ENCODE measurements at regions not wholly inside any gene's neighbourhood (a gene's known extent, or its start where the extent isn't known, plus 50 kb on each side); places are given as distances from the start of the nearest gene placed in this dataset.

DNA sequence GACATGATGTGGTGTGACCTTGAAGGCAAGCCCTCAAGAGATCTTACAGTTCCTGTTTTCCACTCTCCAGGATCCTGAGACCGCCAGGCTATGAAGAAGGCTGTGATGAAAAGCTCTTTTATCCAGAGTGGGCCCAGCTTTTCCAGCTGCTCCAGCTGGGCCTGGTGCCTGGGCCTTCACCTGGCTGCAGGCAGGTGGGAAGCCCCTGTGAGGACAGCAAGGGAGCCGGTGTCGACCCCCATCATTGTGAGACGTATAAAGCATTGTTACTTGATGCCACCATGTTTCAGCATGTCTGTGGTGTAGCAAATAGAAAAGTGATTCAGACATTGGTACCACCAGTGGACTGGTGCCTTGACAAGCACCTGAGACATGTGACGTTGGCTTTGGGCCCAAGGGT lies 190.2 kb downstream of the KIF26A start:
- H3K36me3 Mint-ChIP-seq = peaks cover 8% of the 10 kb centered on the region
- Histone ChIP-seq H3K4me1 (ENCODE audit: control insufficient read depth, insufficient read depth, low read length) (no peaks in the 10 kb centered on the region), H3K4me3 (ENCODE audit: low read length) (no peak overlapping the region), H3K27ac (ENCODE audit: low read length) (no peak overlapping the region), H3K9me3 (ENCODE audit: control insufficient read depth, insufficient read depth, low read length) (no peaks in the 10 kb centered on the region), H3K36me3 (ENCODE audit: control insufficient read depth, insufficient read depth, low read length) (no peaks in the 10 kb centered on the region), H3K27me3 (ENCODE audit: control insufficient read depth, insufficient read depth, low read length) (no peaks in the 10 kb centered on the region)
- 88% methylated on average over 5 of the region's 5 CpGs for WGBS (ENCODE audit: insufficient coverage)
- intact Hi-C loops (cut with micrococcal nuclease) = no loop called here
- ATAC-seq (no peak), DNase-seq (no peak)
- no peaks in the 10 kb centered on the region for H3K27me3 Mint-ChIP-seq (ENCODE audit: low read depth in 2 of 2)
- H3K9me3 Mint-ChIP-seq = peaks cover 3 to 6% of the 10 kb centered on the region in 2 donors
- no peak overlapping the region for H3K27ac Mint-ChIP-seq
- H3K4me3 Mint-ChIP-seq = no peak overlapping the region
- TF ChIP-seq, protein P1, sequence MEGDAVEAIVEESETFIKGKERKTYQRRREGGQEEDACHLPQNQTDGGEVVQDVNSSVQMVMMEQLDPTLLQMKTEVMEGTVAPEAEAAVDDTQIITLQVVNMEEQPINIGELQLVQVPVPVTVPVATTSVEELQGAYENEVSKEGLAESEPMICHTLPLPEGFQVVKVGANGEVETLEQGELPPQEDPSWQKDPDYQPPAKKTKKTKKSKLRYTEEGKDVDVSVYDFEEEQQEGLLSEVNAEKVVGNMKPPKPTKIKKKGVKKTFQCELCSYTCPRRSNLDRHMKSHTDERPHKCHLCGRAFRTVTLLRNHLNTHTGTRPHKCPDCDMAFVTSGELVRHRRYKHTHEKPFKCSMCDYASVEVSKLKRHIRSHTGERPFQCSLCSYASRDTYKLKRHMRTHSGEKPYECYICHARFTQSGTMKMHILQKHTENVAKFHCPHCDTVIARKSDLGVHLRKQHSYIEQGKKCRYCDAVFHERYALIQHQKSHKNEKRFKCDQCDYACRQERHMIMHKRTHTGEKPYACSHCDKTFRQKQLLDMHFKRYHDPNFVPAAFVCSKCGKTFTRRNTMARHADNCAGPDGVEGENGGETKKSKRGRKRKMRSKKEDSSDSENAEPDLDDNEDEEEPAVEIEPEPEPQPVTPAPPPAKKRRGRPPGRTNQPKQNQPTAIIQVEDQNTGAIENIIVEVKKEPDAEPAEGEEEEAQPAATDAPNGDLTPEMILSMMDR (IDR thresholded peaks at IDR 0.05) = no peak
- H3K4me1 Mint-ChIP-seq = no peaks in the 10 kb centered on the region

DNA sequence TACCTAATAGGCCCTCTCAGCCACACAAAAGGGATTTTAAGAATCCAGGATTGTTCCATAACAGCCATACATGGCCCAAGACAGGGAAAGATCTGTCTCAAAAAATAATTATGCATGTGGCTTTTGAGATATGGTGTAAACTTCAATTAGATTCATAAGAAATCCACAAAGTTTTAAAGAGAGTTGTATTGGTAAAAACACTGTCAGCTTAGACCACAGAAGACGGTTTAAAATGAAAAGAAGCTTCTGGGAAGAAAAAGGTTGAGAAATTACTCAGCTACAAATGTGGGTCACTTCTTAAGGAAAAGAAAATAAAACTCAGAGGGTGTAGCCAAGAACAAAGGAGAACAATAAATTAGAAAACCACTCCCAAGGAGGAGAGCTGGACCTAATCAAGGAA lies 191.4 kb downstream of the KIF26A start:
- H3K36me3 ChIP-seq (ENCODE audit: control insufficient read depth, insufficient read depth, low read length) = no peaks in the 10 kb centered on the region
- 67% methylated on average over 1 of the region's 1 CpG for WGBS (ENCODE audit: insufficient coverage)
- no peaks in the 10 kb centered on the region for H3K4me1 ChIP-seq (ENCODE audit: control insufficient read depth, insufficient read depth, low read length)
- H3K27me3 Mint-ChIP-seq (ENCODE audit: low read depth in 2 of 2) = no peaks in the 10 kb centered on the region
- no peak overlapping the region for H3K4me3 ChIP-seq (ENCODE audit: low read length)
- H3K9me3 Mint-ChIP-seq = peaks cover 3 to 6% of the 10 kb centered on the region in 2 donors
- H3K27ac Mint-ChIP-seq = no peak overlapping the region
- intact Hi-C loops (cut with micrococcal nuclease) = no loop called here
- DNase-seq = no peak
- H3K4me1 Mint-ChIP-seq = no peaks in the 10 kb centered on the region
- H3K27ac ChIP-seq (ENCODE audit: low read length) = no peak overlapping the region
- H3K9me3 ChIP-seq (ENCODE audit: control insufficient read depth, insufficient read depth, low read length) = no peaks in the 10 kb centered on the region
- no peak overlapping the region for H3K4me3 Mint-ChIP-seq
- H3K36me3 Mint-ChIP-seq = peaks cover 8% of the 10 kb centered on the region
- no peaks in the 10 kb centered on the region for H3K27me3 ChIP-seq (ENCODE audit: control insufficient read depth, insufficient read depth, low read length)
- TF ChIP-seq, protein P1 (IDR thresholded peaks at IDR 0.05) = no peak
- ATAC-seq = no peak

DNA sequence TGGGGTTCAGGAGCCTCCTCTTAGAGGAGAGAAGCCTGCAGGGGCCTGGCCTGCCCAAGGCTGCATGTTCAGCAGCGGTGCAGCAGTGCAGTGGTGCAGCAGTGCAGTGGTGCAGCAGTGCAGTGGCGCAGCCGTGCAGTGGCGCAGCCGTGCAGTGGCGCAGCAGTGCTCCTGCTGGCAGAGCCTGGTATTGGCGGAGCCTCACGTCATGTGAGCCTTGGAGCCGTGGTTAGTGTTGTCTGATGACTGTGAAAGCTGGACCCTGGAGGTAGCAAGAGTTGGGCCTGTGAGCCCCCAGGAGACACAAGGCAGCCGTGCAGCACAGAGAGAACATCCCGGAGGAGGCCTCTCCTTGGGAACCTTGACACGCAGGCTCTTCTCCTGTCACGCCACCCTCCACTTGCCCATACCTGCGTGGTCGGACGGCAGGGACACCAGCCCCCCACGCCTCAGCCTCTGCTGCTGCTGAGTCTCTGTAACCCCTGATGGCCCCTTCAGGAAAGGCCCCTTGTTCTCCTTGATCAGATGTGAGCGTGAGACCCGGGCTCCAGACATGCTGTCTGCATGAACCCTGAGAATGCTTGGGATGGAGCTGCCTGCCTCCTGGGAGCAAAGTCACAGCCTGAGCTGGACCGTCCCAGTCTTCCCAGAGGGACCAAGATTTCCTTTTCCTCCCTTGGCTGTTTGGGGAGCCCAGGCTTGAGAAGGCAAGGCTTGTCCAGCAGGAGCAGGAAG lies 193.7 kb downstream of the KIF26A start:
- no peaks in the 10 kb centered on the region for H3K36me3 ChIP-seq (ENCODE audit: control insufficient read depth, insufficient read depth, low read length)
- WGBS (ENCODE audit: insufficient coverage) = 88% methylated on average over 20 of the region's 20 CpGs
- DNase-seq (no peak), ATAC-seq (peak in 1 of 3 donors; percentile 6)
- Mint-ChIP-seq H3K4me3 (no peak overlapping the region), H3K36me3 (peaks cover 8% of the 10 kb centered on the region), H3K27ac (no peak overlapping the region), H3K4me1 (no peaks in the 10 kb centered on the region), H3K9me3 (peaks cover 3 to 6% of the 10 kb centered on the region in 2 donors), H3K27me3 (ENCODE audit: low read depth in 2 of 2) (no peaks in the 10 kb centered on the region)
- H3K4me3 ChIP-seq (ENCODE audit: low read length) = no peak overlapping the region
- H3K4me1 ChIP-seq (ENCODE audit: control insufficient read depth, insufficient read depth, low read length) = no peaks in the 10 kb centered on the region
- no peak overlapping the region for H3K27ac ChIP-seq (ENCODE audit: low read length)
- TF ChIP-seq, protein P1 (IDR thresholded peaks at IDR 0.05) = no peak
- no peaks in the 10 kb centered on the region for H3K9me3 ChIP-seq (ENCODE audit: control insufficient read depth, insufficient read depth, low read length)
- intact Hi-C loops (cut with micrococcal nuclease) = no loop called here
- no peaks in the 10 kb centered on the region for H3K27me3 ChIP-seq (ENCODE audit: control insufficient read depth, insufficient read depth, low read length)
